Memory B cell (primary cell): ENCODE measurements at regions not wholly inside any gene's neighbourhood (a gene's known extent, or its start where the extent isn't known, plus 50 kb on each side); places are given as distances from the start of the nearest gene placed in this dataset.

Experiments used
- ATAC-seq: fragments of 150-1000 bp; cut with Tn5 transposase; 2 replicates; pipeline ENCODE4 v1.10.0; 2021; ENCODE audit warnings: low read depth, mild to moderate bottlenecking, moderate library complexity
- DNase-seq, 2 donors: peaks; one replicate each; pipeline ENCODE4 v3.0.0; 2022; ENCODE audit warnings: low spot score in 2 of 2
- H3K27ac Mint-ChIP-seq: one replicate; pipeline ENCODE4 v1.8.0; 2022; ENCODE audit warnings: mild to moderate bottlenecking, moderate library complexity, mixed read lengths
- H3K27me3 Mint-ChIP-seq: one replicate; pipeline ENCODE4 v1.8.0; 2022; ENCODE audit warnings: mixed read lengths
- H3K36me3 Mint-ChIP-seq: one replicate; pipeline ENCODE4 v1.8.0; 2022; ENCODE audit warnings: mild to moderate bottlenecking, mixed read lengths
- H3K4me1 Mint-ChIP-seq: one replicate; pipeline ENCODE4 v1.8.0; 2022; ENCODE audit warnings: mixed read lengths
- H3K4me3 Mint-ChIP-seq: one replicate; pipeline ENCODE4 v1.8.0; 2022; ENCODE audit warnings: mild to moderate bottlenecking, moderate library complexity, mixed read lengths
- H3K9me3 Mint-ChIP-seq: one replicate; pipeline ENCODE4 v1.8.0; 2022; ENCODE audit warnings: mixed read lengths

GRCh38 chr3:154729741-154730140 is 299.8 kb upstream of the GPR149 start:
- Mint-ChIP-seq H3K36me3 (no peaks in the 10 kb centered on the region), H3K27ac (no peak overlapping the region), H3K9me3 (peaks cover 5% of the 10 kb centered on the region), H3K27me3 (no peaks in the 10 kb centered on the region), H3K4me3 (no peak overlapping the region), H3K4me1 (no peaks in the 10 kb centered on the region)
- no peak for DNase-seq
- ATAC-seq = no peak

DNA sequence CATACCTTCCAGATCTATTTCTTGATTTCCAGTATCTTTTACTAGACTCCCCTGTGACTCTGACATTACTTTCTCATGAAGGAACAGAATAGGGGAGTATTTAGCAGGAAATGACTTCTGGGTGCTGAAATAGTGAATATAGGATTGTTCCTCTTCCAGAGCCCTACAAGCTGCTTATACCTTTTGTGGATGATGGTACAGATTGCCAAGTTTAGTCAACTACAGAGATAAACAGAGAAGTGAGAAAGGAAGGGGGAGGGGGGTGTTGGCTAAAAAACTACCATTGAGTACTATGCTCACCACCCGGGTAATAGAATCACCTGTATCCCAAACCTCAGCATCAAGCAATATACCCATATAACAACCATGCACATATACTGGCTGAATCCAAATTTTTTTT is 298.3 kb upstream of the GPR149 start:
- Mint-ChIP-seq H3K4me1 (no peaks in the 10 kb centered on the region), H3K4me3 (no peak overlapping the region), H3K36me3 (no peaks in the 10 kb centered on the region), H3K27ac (no peak overlapping the region), H3K9me3 (peaks cover 5% of the 10 kb centered on the region), H3K27me3 (no peaks in the 10 kb centered on the region)
- no peak for DNase-seq
- ATAC-seq = no peak

DNA sequence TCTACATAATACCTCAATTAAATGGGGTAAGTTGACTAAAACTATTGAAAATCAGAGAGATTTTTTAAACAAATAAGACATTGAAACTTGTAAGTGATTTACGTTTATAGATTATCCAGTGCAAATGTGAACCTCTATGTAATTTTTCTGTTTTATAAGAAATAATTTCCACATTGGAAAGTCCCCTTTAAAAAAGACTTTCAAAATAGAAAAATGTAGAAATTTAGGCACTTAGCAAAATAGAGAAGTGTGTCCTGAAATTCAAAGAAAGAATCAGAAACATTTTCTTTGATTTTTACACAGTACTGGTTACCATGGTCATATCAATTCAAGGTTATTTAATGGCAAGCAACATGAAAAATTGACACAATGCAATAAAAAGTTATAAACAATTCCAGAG is 290.9 kb upstream of the GPR149 start:
- H3K4me1 Mint-ChIP-seq = no peaks in the 10 kb centered on the region
- no peaks in the 10 kb centered on the region for H3K27me3 Mint-ChIP-seq
- H3K27ac Mint-ChIP-seq = no peak overlapping the region
- ATAC-seq = no peak
- DNase-seq = no peak
- no peak overlapping the region for H3K4me3 Mint-ChIP-seq
- no peaks in the 10 kb centered on the region for H3K9me3 Mint-ChIP-seq
- H3K36me3 Mint-ChIP-seq = no peaks in the 10 kb centered on the region

DNA sequence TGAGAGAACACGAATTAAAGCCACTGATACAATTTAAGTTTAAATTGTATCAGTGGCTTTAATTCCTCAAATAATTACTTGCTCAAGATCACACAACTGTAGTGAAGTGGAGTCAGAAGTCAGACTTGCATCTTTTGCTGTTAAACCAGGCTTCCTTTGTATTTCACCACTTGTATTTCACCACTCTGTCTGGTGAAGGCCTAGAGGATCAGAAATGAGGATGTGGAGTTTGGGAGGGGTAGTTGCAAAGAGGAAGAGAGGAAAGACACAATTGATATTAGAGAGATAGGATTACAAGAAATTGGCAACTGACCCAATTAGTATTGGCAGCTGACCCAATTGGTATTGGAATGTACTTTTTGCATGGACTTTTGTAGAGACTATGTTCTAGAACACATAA is 288.1 kb upstream of the GPR149 start:
- H3K4me3 Mint-ChIP-seq = no peak overlapping the region

GRCh38 chr3:154716170-154716569 is 286.2 kb upstream of the GPR149 start:
- Mint-ChIP-seq H3K4me1 (no peaks in the 10 kb centered on the region), H3K36me3 (no peaks in the 10 kb centered on the region), H3K4me3 (no peak overlapping the region), H3K9me3 (no peaks in the 10 kb centered on the region), H3K27ac (no peak overlapping the region), H3K27me3 (no peaks in the 10 kb centered on the region)
- DNase-seq (no peak), ATAC-seq (no peak)

More for the DNA sequence above, 288.1 kb upstream of the GPR149 start:
- Mint-ChIP-seq H3K9me3 (no peaks in the 10 kb centered on the region), H3K4me1 (no peaks in the 10 kb centered on the region), H3K36me3 (no peaks in the 10 kb centered on the region), H3K27me3 (no peaks in the 10 kb centered on the region), H3K27ac (no peak overlapping the region)
- ATAC-seq (no peak), DNase-seq (no peak)

DNA sequence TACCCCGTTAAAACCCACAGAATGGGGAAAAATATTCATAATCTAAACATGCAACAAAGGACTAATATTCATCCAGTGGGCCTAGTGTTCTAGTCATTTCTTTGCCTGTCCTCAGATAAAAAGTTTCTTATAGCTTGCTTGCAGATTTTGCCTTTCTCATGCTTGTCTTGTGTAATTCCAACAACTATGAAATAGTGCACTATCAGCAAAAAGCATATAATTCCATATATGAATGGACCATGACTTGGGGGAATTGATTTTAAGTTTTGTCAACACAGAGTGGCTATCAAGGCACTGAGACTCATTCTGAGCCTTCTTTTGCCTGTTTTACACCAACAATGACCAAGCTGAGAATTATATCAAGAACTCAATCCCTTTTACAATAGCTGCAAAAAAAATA is 278.6 kb upstream of the GPR149 start:
- no peak overlapping the region for H3K27ac Mint-ChIP-seq
- no peaks in the 10 kb centered on the region for H3K36me3 Mint-ChIP-seq
- H3K4me1 Mint-ChIP-seq = no peaks in the 10 kb centered on the region
- no peak overlapping the region for H3K4me3 Mint-ChIP-seq
- H3K9me3 Mint-ChIP-seq = peaks cover 2% of the 10 kb centered on the region
- no peaks in the 10 kb centered on the region for H3K27me3 Mint-ChIP-seq
- no peak for DNase-seq
- no peak for ATAC-seq

DNA sequence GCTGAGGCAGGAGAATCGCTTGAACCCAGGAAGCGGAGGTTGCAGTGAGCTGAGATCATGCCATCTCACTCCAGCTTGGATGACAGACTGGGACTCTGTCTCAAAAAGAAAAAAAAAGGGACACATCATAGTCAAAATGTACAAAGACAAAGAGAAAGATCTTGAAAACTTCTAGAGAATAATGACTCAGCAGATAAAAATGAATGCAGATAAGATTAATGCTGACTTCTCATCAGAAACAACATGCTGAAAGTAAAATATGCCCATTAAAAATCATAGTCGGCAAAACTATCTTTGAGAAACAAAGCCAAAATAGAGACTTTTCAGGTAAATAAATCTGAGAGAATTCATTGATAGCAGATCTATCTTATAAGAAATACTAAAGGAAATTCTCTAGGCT is 271.1 kb upstream of the GPR149 start:
- H3K9me3 Mint-ChIP-seq = no peaks in the 10 kb centered on the region
- H3K4me3 Mint-ChIP-seq = no peak overlapping the region
- peaks cover 3% of the 10 kb centered on the region for H3K27me3 Mint-ChIP-seq
- no peaks in the 10 kb centered on the region for H3K36me3 Mint-ChIP-seq
- no peak overlapping the region for H3K27ac Mint-ChIP-seq
- DNase-seq (no peak), ATAC-seq (no peak)
- H3K4me1 Mint-ChIP-seq = no peaks in the 10 kb centered on the region

DNA sequence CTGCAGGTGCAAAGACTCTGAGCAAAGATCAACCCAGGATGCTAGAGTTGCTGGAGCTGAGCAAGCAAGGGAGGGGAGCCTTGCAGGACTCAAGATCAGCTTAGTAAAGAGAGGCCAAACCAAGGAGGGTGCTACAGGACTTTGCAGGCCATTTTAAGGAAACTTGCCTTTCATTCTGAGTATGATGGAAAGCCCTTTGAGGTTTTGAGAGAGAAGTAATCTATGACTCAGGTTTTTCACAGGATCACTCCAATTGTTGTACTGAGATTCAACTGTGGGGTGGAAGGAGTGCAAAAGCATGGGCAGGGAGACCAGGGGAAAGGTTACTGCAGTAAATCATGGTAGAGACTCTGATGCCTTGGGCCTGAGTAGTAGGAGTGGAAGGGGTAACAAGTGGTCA is 260.4 kb upstream of the GPR149 start:
- H3K4me1 Mint-ChIP-seq = no peaks in the 10 kb centered on the region
- no peaks in the 10 kb centered on the region for H3K9me3 Mint-ChIP-seq
- no peak for ATAC-seq
- no peak overlapping the region for H3K4me3 Mint-ChIP-seq
- H3K27me3 Mint-ChIP-seq = no peaks in the 10 kb centered on the region
- DNase-seq = no peak
- no peak overlapping the region for H3K27ac Mint-ChIP-seq
- H3K36me3 Mint-ChIP-seq = no peaks in the 10 kb centered on the region

DNA sequence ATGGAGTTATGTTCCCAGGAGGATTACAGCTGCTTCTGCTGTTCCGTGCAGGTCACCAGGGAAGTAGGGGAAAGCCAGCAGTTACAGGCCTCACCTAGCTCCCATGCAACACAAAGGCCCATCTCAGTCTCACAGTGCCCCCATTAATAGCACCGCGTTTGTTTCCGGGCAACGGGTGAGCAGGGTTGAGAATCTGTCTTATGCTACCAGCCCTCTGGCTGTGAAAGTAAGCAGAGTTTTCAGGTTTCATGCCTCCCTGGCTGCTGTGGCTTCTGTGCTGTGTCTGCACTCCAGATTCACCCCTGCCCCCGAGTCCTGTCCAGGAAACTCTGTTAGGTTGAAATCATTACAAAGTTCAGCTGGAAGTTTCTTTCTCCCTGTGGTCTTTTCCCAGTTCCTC is 254.4 kb upstream of the GPR149 start:
- Mint-ChIP-seq H3K4me1 (no peaks in the 10 kb centered on the region), H3K4me3 (no peak overlapping the region), H3K36me3 (no peaks in the 10 kb centered on the region), H3K27ac (no peak overlapping the region), H3K27me3 (no peaks in the 10 kb centered on the region), H3K9me3 (peaks cover 3% of the 10 kb centered on the region)
- no peak for ATAC-seq
- DNase-seq = no peak

GRCh38 chr3:154684021-154684420 is 254.0 kb upstream of the GPR149 start:
- no peak for ATAC-seq
- H3K27me3 Mint-ChIP-seq = no peaks in the 10 kb centered on the region
- H3K9me3 Mint-ChIP-seq = peaks cover 3% of the 10 kb centered on the region
- DNase-seq = no peak
- no peak overlapping the region for H3K4me3 Mint-ChIP-seq
- no peak overlapping the region for H3K27ac Mint-ChIP-seq
- no peaks in the 10 kb centered on the region for H3K4me1 Mint-ChIP-seq
- H3K36me3 Mint-ChIP-seq = no peaks in the 10 kb centered on the region

DNA sequence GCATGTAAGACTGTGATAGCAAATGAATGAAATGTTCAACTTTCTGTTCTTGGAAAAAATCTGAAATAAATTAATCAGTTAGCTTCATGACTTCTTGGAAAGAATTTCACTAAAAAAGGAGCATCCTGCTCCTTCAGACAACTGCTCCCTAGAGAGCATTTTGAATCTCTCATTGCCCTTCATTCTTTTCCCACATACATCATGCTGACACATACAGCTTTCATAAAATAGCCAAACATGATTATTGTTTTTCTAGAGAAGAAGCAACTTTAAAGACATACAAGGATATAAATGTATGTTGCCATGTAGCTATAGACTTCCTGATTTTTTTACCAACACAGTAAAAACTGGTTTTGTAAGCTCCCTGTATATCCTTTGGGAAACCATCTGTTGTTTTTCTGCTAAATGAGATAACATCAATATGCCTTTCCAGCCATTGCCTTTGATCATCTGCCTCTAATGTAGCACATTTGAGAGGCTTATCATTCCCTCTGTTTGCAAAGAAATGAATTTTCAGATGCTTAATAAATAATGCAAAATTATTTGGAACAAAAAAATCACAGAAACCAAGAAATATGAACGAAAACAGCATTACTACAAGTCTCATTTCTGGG is 248.2 kb upstream of the GPR149 start:
- no peaks in the 10 kb centered on the region for H3K4me1 Mint-ChIP-seq
- no peaks in the 10 kb centered on the region for H3K27me3 Mint-ChIP-seq
- DNase-seq = no peak
- no peaks in the 10 kb centered on the region for H3K36me3 Mint-ChIP-seq
- no peak for ATAC-seq
- H3K27ac Mint-ChIP-seq = no peak overlapping the region
- peaks cover 4% of the 10 kb centered on the region for H3K9me3 Mint-ChIP-seq
- H3K4me3 Mint-ChIP-seq = no peak overlapping the region

- H3K4me1 Mint-ChIP-seq = no peaks in the 10 kb centered on the region
- ATAC-seq (no peak), DNase-seq (no peak)
- no peak overlapping the region for H3K27ac Mint-ChIP-seq
- peaks cover 2% of the 10 kb centered on the region for H3K9me3 Mint-ChIP-seq
- H3K36me3 Mint-ChIP-seq = no peaks in the 10 kb centered on the region
- no peak overlapping the region for H3K4me3 Mint-ChIP-seq
- H3K27me3 Mint-ChIP-seq = no peaks in the 10 kb centered on the region
Observed at GRCh38 chr3:154668835-154669234, 238.8 kb upstream of the GPR149 start.

GRCh38 chr3:154668187-154668586 is 238.2 kb upstream of the GPR149 start:
- DNase-seq (no peak), ATAC-seq (no peak)
- no peak overlapping the region for H3K4me3 Mint-ChIP-seq
- H3K4me1 Mint-ChIP-seq = no peaks in the 10 kb centered on the region
- no peak overlapping the region for H3K27ac Mint-ChIP-seq
- H3K36me3 Mint-ChIP-seq = no peaks in the 10 kb centered on the region
- no peaks in the 10 kb centered on the region for H3K27me3 Mint-ChIP-seq
- peaks cover 2% of the 10 kb centered on the region for H3K9me3 Mint-ChIP-seq

- no peaks in the 10 kb centered on the region for H3K4me1 Mint-ChIP-seq
- H3K27ac Mint-ChIP-seq = no peak overlapping the region
- DNase-seq (no peak), ATAC-seq (no peak)
- peaks cover 5% of the 10 kb centered on the region for H3K9me3 Mint-ChIP-seq
- no peaks in the 10 kb centered on the region for H3K36me3 Mint-ChIP-seq
- no peak overlapping the region for H3K4me3 Mint-ChIP-seq
- H3K27me3 Mint-ChIP-seq = no peaks in the 10 kb centered on the region
Observed at GRCh38 chr3:154666542-154666941, 236.6 kb upstream of the GPR149 start.

DNA sequence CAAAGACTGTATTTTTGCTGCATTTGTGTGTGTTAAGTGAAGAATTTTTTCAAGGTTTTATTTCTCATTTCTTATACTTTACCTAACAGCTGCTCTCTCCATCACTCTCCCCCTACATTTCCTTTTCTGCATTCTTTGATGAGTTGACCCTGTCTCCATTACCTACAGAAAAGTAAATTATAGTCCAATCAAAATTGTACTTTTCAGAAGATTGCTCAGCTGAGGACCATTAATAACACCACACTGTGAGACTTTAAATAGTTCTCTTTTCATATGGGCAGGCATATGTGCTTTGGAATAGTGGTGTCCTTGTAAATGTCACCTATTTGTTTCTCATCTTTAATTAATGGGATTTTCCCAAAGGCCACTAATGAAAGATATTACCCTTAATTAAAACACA is 234.7 kb upstream of the GPR149 start:
- Mint-ChIP-seq H3K27me3 (no peaks in the 10 kb centered on the region), H3K9me3 (peaks cover 6% of the 10 kb centered on the region), H3K36me3 (no peaks in the 10 kb centered on the region), H3K4me1 (no peaks in the 10 kb centered on the region), H3K4me3 (no peak overlapping the region), H3K27ac (no peak overlapping the region)
- ATAC-seq (no peak), DNase-seq (no peak)
